WTC11 (cell line): ENCODE measurements at regions not wholly inside any gene's neighbourhood (a gene's known extent, or its start where the extent isn't known, plus 50 kb on each side); places are given as distances from the start of the nearest gene placed in this dataset.

ENCODE experiments used
- ELF4 ChIP-seq: sonication (generic); formaldehyde crosslinking; IDR thresholded peaks from 2 replicates; pipeline ENCODE4 v1.8.1; 2022; ENCODE audit warnings: low read depth, mild to moderate bottlenecking, moderate library complexity, missing genetic modification reagents
- EMX1 ChIP-seq: fragments of 250-450 bp; sonication (Bioruptor Pico); IDR thresholded peaks from 2 replicates; pipeline ENCODE4 v1.8.0; 2021; ENCODE audit warnings: mild to moderate bottlenecking
- IRF2 ChIP-seq: sonication (generic); formaldehyde crosslinking; IDR thresholded peaks from 2 replicates; pipeline ENCODE4 v1.8.0; 2022; ENCODE audit warnings: low read depth, missing genetic modification reagents, borderline replicate concordance
- JUN ChIP-seq: sonication (generic); formaldehyde crosslinking; IDR thresholded peaks from 2 replicates; pipeline ENCODE4 v1.8.0; 2023; ENCODE audit warnings: mild to moderate bottlenecking, missing genetic modification reagents
- KAT7 ChIP-seq: sonication (generic); formaldehyde crosslinking; IDR thresholded peaks from 2 replicates; pipeline ENCODE4 v1.8.1; 2023; ENCODE audit warnings: missing genetic modification reagents, mild to moderate bottlenecking, borderline replicate concordance
- MYBL2 ChIP-seq: sonication (generic); formaldehyde crosslinking; IDR thresholded peaks from 2 replicates; pipeline ENCODE4 v1.8.1; 2023; ENCODE audit warnings: mild to moderate bottlenecking, moderate library complexity, missing genetic modification reagents
- SOX15 ChIP-seq: fragments of 250-450 bp; sonication (Bioruptor Pico); IDR thresholded peaks from 2 replicates; pipeline ENCODE4 v1.9.0; 2021; ENCODE audit warnings: mild to moderate bottlenecking
- SP1 ChIP-seq: sonication (generic); formaldehyde crosslinking; conservative IDR thresholded peaks from 2 replicates; pipeline ENCODE4 v1.8.1; 2022; ENCODE audit warnings: missing genetic modification reagents
- ZNF396 ChIP-seq: fragments of 250-450 bp; sonication (Bioruptor Pico); IDR thresholded peaks from 2 replicates; pipeline ENCODE4 v1.8.0; 2021; ENCODE audit warnings: mild to moderate bottlenecking, moderate library complexity, borderline replicate concordance
- ZNF671 ChIP-seq: fragments of 250-450 bp; sonication (Bioruptor Pico); IDR thresholded peaks from 2 replicates; pipeline ENCODE4 v1.8.0; 2021; ENCODE audit warnings: mild to moderate bottlenecking
- TF ChIP-seq, protein P1 (sequence below): sonication (generic); formaldehyde crosslinking; IDR thresholded peaks from 2 replicates; pipeline ENCODE4 v1.8.1; 2023; ENCODE audit warnings: mild to moderate bottlenecking, missing genetic modification reagents
- TF ChIP-seq, protein P2 (sequence below): sonication (generic); formaldehyde crosslinking; IDR thresholded peaks from 2 replicates; pipeline ENCODE4 v1.8.0; 2022; ENCODE audit warnings: mild to moderate bottlenecking, missing genetic modification reagents
- TF ChIP-seq, protein P3 (sequence below): sonication (generic); formaldehyde crosslinking; IDR thresholded peaks from 2 replicates; pipeline ENCODE4 v1.8.1; 2022; ENCODE audit warnings: mild to moderate bottlenecking, moderate library complexity, missing genetic modification reagents
- TF ChIP-seq, protein P4 (sequence below): sonication (generic); formaldehyde crosslinking; IDR thresholded peaks from 2 replicates; pipeline ENCODE4 v1.8.1; 2023; ENCODE audit warnings: mild to moderate bottlenecking, moderate library complexity, missing genetic modification reagents
- TF ChIP-seq, protein P5 (sequence below): fragments of 250-450 bp; sonication (Bioruptor Pico); IDR thresholded peaks from 2 replicates; pipeline ENCODE4 v1.8.0; 2021; ENCODE audit warnings: mild to moderate bottlenecking
- TF ChIP-seq, protein P6 (sequence below): sonication (generic); formaldehyde crosslinking; conservative IDR thresholded peaks from 2 replicates; pipeline ENCODE4 v1.8.1; 2023; ENCODE audit warnings: mild to moderate bottlenecking, low read depth, missing genetic modification reagents, moderate library complexity
- TF ChIP-seq, protein P7 (sequence below): sonication (generic); formaldehyde crosslinking; IDR thresholded peaks from 2 replicates; pipeline ENCODE4 v1.8.1; 2022; ENCODE audit warnings: missing genetic modification reagents, borderline replicate concordance
- TF ChIP-seq, protein P8 (sequence below): sonication (generic); formaldehyde crosslinking; IDR thresholded peaks from 2 replicates; pipeline ENCODE4 v1.8.1; 2023; ENCODE audit warnings: mild to moderate bottlenecking, missing genetic modification reagents, borderline replicate concordance
- TF ChIP-seq, protein P9 (sequence below): sonication (generic); formaldehyde crosslinking; IDR thresholded peaks from 2 replicates; pipeline ENCODE4 v1.8.0; 2022; ENCODE audit warnings: mild to moderate bottlenecking, missing genetic modification reagents

DNA sequence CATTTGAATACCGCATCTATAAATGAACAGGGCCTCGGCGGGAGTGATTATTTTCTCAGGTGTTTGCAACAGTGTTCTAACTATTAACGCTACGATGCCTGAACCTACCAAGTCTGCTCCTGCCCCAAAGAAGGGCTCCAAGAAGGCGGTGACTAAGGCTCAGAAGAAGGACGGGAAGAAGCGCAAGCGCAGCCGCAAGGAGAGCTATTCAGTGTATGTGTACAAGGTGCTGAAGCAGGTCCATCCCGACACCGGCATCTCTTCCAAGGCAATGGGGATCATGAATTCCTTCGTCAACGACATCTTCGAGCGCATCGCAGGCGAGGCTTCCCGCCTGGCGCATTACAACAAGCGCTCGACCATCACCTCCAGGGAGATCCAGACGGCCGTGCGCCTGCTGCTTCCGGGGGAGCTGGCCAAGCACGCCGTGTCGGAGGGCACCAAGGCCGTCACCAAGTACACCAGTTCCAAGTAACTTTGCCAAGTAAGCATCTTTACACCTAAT lies 70.9 kb downstream of the HFE start (continued):
- TF ChIP-seq, protein P1, sequence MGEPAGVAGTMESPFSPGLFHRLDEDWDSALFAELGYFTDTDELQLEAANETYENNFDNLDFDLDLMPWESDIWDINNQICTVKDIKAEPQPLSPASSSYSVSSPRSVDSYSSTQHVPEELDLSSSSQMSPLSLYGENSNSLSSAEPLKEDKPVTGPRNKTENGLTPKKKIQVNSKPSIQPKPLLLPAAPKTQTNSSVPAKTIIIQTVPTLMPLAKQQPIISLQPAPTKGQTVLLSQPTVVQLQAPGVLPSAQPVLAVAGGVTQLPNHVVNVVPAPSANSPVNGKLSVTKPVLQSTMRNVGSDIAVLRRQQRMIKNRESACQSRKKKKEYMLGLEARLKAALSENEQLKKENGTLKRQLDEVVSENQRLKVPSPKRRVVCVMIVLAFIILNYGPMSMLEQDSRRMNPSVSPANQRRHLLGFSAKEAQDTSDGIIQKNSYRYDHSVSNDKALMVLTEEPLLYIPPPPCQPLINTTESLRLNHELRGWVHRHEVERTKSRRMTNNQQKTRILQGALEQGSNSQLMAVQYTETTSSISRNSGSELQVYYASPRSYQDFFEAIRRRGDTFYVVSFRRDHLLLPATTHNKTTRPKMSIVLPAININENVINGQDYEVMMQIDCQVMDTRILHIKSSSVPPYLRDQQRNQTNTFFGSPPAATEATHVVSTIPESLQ (CRISPR knock-in tag): no peak
- TF ChIP-seq, protein P2, sequence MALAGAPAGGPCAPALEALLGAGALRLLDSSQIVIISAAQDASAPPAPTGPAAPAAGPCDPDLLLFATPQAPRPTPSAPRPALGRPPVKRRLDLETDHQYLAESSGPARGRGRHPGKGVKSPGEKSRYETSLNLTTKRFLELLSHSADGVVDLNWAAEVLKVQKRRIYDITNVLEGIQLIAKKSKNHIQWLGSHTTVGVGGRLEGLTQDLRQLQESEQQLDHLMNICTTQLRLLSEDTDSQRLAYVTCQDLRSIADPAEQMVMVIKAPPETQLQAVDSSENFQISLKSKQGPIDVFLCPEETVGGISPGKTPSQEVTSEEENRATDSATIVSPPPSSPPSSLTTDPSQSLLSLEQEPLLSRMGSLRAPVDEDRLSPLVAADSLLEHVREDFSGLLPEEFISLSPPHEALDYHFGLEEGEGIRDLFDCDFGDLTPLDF (CRISPR knock-in tag): peak; percentile 83
- no peak for TF ChIP-seq MYBL2 (CRISPR knock-in tag)
- TF ChIP-seq, protein P3, sequence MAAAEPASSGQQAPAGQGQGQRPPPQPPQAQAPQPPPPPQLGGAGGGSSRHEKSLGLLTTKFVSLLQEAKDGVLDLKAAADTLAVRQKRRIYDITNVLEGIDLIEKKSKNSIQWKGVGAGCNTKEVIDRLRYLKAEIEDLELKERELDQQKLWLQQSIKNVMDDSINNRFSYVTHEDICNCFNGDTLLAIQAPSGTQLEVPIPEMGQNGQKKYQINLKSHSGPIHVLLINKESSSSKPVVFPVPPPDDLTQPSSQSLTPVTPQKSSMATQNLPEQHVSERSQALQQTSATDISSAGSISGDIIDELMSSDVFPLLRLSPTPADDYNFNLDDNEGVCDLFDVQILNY (CRISPR knock-in tag): 0 out of 2 replicates have a peak, but pooled peaks have one; percentile 49
- TF ChIP-seq SP1: peak; percentile 68; the same call in 1 of the 2 replicates
- no peak for TF ChIP-seq IRF2 (CRISPR knock-in tag)
- TF ChIP-seq EMX1 (CRISPR knock-in tag): no peak
- TF ChIP-seq, protein P4, sequence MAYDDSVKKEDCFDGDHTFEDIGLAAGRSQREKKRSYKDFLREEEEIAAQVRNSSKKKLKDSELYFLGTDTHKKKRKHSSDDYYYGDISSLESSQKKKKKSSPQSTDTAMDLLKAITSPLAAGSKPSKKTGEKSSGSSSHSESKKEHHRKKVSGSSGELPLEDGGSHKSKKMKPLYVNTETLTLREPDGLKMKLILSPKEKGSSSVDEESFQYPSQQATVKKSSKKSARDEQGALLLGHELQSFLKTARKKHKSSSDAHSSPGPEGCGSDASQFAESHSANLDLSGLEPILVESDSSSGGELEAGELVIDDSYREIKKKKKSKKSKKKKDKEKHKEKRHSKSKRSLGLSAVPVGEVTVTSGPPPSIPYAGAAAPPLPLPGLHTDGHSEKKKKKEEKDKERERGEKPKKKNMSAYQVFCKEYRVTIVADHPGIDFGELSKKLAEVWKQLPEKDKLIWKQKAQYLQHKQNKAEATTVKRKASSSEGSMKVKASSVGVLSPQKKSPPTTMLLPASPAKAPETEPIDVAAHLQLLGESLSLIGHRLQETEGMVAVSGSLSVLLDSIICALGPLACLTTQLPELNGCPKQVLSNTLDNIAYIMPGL (CRISPR knock-in tag): 0 out of 2 replicates have a peak, but pooled peaks have one; percentile 58
- TF ChIP-seq, protein P5, sequence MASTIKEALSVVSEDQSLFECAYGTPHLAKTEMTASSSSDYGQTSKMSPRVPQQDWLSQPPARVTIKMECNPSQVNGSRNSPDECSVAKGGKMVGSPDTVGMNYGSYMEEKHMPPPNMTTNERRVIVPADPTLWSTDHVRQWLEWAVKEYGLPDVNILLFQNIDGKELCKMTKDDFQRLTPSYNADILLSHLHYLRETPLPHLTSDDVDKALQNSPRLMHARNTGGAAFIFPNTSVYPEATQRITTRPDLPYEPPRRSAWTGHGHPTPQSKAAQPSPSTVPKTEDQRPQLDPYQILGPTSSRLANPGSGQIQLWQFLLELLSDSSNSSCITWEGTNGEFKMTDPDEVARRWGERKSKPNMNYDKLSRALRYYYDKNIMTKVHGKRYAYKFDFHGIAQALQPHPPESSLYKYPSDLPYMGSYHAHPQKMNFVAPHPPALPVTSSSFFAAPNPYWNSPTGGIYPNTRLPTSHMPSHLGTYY: no peak
- TF ChIP-seq, protein P6, sequence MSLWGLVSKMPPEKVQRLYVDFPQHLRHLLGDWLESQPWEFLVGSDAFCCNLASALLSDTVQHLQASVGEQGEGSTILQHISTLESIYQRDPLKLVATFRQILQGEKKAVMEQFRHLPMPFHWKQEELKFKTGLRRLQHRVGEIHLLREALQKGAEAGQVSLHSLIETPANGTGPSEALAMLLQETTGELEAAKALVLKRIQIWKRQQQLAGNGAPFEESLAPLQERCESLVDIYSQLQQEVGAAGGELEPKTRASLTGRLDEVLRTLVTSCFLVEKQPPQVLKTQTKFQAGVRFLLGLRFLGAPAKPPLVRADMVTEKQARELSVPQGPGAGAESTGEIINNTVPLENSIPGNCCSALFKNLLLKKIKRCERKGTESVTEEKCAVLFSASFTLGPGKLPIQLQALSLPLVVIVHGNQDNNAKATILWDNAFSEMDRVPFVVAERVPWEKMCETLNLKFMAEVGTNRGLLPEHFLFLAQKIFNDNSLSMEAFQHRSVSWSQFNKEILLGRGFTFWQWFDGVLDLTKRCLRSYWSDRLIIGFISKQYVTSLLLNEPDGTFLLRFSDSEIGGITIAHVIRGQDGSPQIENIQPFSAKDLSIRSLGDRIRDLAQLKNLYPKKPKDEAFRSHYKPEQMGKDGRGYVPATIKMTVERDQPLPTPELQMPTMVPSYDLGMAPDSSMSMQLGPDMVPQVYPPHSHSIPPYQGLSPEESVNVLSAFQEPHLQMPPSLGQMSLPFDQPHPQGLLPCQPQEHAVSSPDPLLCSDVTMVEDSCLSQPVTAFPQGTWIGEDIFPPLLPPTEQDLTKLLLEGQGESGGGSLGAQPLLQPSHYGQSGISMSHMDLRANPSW (CRISPR knock-in tag): no peak
- TF ChIP-seq SOX15 (CRISPR knock-in tag): no peak
- TF ChIP-seq ELF4 (CRISPR knock-in tag): 0 out of 2 replicates have a peak, but pooled peaks have one; percentile 42
- no peak for TF ChIP-seq ZNF671 (CRISPR knock-in tag)
- TF ChIP-seq, protein P7, sequence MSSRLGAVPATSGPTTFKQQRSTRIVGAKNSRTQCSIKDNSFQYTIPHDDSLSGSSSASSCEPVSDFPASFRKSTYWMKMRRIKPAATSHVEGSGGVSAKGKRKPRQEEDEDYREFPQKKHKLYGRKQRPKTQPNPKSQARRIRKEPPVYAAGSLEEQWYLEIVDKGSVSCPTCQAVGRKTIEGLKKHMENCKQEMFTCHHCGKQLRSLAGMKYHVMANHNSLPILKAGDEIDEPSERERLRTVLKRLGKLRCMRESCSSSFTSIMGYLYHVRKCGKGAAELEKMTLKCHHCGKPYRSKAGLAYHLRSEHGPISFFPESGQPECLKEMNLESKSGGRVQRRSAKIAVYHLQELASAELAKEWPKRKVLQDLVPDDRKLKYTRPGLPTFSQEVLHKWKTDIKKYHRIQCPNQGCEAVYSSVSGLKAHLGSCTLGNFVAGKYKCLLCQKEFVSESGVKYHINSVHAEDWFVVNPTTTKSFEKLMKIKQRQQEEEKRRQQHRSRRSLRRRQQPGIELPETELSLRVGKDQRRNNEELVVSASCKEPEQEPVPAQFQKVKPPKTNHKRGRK (CRISPR knock-in tag): no peak
- peak; percentile 97 for TF ChIP-seq KAT7
- TF ChIP-seq, protein P8, sequence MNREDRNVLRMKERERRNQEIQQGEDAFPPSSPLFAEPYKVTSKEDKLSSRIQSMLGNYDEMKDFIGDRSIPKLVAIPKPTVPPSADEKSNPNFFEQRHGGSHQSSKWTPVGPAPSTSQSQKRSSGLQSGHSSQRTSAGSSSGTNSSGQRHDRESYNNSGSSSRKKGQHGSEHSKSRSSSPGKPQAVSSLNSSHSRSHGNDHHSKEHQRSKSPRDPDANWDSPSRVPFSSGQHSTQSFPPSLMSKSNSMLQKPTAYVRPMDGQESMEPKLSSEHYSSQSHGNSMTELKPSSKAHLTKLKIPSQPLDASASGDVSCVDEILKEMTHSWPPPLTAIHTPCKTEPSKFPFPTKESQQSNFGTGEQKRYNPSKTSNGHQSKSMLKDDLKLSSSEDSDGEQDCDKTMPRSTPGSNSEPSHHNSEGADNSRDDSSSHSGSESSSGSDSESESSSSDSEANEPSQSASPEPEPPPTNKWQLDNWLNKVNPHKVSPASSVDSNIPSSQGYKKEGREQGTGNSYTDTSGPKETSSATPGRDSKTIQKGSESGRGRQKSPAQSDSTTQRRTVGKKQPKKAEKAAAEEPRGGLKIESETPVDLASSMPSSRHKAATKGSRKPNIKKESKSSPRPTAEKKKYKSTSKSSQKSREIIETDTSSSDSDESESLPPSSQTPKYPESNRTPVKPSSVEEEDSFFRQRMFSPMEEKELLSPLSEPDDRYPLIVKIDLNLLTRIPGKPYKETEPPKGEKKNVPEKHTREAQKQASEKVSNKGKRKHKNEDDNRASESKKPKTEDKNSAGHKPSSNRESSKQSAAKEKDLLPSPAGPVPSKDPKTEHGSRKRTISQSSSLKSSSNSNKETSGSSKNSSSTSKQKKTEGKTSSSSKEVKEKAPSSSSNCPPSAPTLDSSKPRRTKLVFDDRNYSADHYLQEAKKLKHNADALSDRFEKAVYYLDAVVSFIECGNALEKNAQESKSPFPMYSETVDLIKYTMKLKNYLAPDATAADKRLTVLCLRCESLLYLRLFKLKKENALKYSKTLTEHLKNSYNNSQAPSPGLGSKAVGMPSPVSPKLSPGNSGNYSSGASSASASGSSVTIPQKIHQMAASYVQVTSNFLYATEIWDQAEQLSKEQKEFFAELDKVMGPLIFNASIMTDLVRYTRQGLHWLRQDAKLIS: peak; percentile 97
- TF ChIP-seq, protein P9, sequence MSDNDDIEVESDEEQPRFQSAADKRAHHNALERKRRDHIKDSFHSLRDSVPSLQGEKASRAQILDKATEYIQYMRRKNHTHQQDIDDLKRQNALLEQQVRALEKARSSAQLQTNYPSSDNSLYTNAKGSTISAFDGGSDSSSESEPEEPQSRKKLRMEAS (CRISPR knock-in tag): peak; percentile 65
- no peak for TF ChIP-seq ZNF396
- 0 out of 2 replicates have a peak, but pooled peaks have one; percentile 56 for TF ChIP-seq JUN (CRISPR knock-in tag)
